Nucleus accumbens (tissue), 56 donors: ENCODE measurements at regions not wholly inside any gene's neighbourhood (a gene's known extent, or its start where the extent isn't known, plus 50 kb on each side); places are given as distances from the start of the nearest gene placed in this dataset.
A peak's percentile ranks its signal among the peaks of the same experiment; 100 is the strongest.
"Not testable (repeated sequence)": the region's sequence is repeated elsewhere in the genome, so short reads cannot be mapped to it uniquely, and the experiment has no call there.

Experiments used
- DNase-seq, 56 donors: peaks; one replicate each; lab custom pipeline; 2025; lab: John Stamatoyannopoulos, UW

DNA sequence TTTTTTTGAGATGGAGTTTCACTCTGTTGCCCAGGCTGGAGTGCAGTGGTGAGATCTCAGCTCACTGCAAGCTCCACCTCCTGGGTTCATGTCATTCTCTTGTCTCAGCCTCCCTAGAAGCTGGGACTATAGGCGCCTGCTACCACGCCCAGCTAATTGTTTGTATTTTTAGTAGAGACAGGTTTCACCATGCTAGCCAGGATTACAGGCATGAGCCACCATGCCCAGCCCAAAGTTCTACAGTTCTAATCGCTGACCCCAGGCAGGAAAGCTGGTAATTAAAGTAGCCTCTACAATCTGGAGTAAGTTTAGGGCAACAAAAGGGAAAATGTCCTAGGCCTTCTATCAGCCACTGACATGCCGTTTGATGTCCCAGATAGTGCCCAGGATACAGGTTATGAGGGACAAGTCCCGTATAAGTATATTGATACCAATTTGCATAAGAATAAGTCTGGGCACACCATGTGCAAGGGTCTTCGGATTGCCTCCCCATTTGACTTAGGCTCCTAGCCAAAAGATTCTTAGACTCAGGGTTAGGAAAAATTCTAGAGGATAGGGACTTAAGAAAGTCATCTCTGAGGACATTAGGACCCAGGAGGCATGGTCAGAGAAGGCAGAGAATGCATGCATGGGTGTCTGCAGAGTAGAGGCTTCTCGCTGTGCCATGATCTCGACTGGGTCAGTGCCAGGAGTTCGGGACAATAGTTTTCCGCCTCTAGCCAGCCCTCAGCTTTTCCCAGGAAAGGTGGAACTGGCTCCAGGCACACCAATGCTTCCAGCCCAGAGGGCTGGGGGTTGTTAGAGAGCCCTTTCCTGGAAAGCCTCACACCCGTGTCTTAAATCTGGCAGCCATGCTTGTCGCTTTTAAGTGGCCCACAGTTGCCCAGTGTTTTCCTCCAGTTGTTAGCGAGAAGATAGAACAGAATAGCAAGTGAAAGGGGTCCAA is 1111.1 kb downstream of the TAF11L14 start:
- no peak for DNase-seq

DNA sequence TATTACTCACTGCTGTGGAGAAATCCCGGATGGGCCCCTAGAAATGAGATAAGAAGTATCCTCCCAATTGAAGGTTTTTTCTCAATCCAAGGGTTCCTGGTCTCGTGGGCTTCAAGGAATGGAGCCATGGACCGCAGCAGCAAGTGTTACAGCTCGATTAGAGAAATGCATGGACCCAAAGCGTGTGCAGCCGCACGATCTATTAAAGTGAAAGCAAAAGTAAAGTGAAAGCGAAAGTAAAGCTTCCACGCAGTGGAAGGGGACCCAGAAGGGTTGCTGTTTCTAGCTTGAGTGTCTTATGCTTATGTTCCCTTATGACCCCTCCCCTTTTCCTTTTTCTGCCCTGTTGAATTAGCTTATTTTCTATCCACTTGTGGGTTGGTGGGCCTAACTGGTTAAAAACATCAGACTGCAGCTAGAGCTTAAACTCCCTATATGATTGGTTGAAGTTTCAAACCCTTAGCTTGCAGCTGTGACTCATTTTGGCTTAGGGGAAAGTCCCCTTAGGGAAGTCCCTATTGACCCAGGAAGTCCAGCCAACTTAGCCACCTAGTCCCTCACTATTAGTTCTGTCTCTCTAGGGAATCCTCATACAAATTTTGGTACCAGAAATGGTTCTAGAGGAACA is 1111.8 kb downstream of the TAF11L14 start:
- DNase-seq: no peak

DNA sequence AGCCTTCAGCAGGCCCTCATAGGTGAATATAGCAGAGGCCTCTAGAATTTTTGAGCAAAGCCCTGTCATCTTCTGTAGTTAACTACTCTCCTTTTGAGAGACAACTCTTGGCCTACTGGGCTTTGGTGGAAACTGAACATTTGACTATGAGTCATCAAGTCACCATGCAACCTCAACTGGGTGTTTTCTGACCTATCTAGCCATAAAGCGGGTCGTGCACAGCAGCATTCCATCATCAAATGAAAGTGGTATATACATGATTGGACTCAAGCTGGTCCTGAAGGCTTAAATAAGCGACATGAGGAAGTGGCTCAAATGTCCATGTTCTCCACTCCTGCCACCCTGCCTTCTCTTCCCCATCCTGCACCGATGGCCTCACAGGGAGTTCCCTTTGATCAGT is 1115.5 kb downstream of the TAF11L14 start:
- no peak for DNase-seq

DNA sequence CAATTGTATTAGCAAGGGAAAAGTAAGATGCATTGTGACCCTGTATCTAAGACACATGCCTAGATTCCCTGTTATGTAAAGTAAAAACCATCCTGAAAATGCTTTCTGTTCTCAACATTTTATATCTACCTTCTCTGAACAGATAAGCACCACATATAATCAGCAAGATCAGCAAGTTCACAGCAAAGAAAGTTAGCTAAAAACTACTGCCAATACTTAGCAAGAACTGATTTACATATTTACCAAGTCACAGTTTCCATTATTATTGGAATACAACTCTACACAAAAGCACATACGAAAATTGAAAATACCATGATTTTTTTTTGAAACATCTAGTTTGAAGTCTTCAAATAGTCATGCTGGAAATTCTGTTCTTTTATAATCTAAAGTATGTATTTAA is 1118.1 kb downstream of the TAF11L14 start:
- no peak for DNase-seq

DNA sequence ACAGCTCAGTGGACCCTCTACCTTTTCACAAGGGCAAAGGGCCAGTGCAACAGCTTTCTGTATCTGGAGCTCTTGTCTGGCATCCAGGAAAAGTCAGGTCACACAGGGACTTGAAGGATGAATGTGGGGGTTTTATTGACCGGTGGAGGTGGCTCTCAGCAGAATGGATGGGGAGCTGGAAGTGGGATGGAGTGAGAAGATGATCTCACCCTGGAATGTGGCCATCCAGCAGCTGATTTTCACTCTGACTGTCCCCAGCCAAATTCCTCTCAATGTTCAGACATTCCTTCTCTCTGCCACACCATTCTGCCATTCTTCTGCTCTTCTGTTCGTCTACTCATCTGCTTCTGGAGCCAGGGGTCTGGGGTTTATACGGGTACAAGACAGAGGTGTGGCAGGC is 1119.9 kb downstream of the TAF11L14 start:
- DNase-seq: no peak

DNA sequence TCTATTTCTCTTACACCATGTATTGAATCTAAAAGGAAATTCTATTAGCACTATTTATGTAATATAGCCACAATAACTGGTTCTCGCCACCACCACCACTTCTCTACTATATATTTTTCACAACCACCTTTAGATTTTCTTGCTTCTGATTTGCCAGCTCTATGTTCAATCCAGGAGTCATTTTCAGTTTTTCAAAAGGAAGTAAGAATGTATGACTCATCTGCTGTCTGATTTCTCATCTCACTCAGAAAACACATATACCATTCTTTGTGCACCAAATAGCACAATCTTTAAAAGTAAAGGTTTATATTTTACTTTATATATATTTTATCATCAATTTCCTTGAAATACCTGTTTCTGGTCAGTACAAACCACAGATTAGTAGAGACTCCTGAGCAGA is 1127.5 kb downstream of the TAF11L14 start:
- no peak for DNase-seq

DNA sequence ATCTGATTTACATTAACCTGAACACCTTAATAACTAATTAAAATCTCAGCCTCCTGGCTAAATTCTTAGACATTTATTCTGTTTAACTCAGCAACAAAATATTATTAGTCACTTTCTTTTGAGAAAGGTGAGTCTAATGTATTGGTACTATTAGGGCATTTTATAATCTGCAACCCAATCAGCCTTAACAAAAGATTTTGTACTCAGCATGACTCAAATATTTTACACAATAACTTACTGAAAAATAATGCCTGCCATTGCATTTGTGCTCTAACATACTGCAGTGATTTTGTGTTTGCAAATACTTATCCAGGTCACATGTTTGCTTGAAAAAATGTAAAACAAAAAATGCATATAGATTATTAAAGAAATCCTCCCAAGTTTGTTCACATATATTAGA is 1129.9 kb downstream of the TAF11L14 start:
- no peak for DNase-seq

DNA sequence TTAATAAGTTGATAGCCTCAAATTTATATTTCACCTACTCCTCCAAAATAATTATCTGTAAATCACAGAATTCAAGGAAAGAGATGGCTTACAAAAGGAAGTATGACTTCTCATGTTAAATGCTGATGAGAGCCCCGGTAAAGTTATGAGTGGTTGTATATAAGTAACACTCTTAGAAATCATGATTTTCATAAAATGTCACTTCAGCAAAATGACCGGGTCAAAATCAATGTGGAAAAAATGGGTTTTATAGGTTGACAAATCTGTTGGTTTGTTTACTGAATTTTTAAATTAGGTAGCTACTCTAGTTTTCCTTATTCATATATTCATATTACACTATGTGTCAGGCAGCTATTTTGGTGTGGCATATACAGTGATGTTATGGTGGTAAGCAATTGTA is 1131.0 kb downstream of the TAF11L14 start:
- DNase-seq: no peak

DNA sequence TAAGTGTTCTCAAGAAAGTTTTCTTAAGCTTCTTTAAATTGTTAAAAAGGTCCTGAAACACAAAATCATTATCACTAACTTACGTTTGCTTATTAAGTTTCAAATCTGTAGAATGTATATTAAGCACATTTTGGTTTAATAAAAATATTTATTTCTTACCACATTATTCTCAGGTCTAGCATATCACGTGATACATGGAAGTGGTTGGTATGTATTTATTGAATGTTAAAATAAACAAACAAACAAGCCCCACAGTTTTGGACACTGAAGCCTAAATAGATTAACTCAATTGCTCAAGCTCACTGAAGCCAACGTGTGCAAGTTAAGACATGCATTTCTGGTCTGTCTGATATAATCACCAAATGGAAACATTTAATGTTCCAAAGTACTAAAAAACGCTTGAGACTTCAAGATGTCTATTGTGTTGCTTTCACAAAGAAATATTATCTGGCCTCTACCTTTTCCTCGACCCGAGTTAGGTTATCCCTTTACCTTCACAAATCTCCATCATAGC is 1136.9 kb downstream of the TAF11L14 start:
- DNase-seq: no peak

DNA sequence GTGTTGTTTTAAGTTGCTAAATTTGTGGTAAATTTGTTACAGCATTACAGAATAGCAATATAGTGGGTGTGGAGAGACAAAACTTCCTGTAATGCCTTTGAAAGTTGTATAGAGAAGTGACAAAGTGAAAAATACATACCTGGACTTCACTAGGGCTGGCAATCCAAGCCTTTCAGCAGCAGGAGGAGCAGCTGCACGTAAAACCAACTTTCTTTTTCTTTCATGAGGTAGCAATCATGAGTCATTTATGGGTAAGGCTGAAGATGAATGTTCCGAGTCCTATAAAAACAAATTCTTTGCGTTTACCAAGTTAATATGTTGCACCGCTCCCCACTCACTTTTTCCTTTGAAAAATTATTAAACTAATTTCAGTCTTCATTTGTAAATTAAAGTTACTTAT is 1138.2 kb downstream of the TAF11L14 start:
- peak in 1 of 56 donors; percentile 3 for DNase-seq

DNA sequence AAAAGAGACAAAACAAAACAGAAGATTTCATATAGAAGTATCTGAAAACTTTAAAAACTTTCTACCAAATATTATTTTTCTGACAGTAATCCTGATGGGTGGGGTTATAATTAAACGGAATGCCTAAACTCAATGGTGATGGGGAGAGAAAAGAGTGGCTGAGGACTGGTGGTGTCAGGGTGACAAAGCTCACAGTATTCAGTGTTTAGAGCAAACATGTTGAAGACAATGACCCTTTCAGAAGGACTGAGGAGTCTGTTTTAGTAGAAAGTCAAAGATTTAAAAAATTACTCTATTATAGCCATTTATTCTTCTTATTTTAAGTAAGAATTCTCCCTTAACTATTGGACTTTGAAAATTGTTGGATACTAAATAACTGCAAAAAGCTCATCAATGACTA is 1144.0 kb downstream of the TAF11L14 start:
- no peak for DNase-seq

DNA sequence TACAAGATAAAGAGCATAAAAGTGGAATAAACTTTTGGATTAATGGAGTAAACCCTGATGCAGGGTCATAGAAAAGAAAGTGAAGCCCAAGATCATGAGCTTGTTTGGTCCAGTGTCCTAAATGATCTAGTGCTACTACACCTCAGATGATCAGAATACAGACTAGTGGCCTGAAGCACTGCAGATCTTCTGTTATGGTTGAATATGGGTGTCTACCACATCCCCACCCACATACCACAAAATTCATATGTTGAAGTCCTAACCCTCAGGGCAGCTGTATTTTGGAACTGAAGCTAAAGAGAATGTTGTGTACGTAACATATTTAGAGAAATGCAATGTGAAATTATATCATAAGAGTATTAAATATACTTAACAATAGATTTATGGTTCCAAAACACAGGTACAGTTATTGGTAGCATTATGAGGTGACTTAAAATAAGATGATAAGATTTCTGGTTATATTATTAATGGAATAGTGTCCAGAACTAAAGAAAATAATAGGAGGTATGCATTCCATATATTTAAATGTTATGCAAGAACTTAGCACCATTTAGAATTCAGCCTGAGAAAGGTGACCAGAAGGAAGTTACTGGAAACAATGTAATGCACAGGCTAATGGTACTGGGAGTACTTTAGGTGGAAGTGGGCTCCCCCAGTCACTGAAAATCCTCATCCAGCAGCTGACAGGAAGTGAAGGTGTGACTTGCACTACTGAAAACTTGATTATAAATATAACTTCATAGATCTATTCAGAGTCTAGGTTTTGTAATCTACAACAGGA is 1155.1 kb downstream of the TAF11L14 start:
- no peak for DNase-seq

DNA sequence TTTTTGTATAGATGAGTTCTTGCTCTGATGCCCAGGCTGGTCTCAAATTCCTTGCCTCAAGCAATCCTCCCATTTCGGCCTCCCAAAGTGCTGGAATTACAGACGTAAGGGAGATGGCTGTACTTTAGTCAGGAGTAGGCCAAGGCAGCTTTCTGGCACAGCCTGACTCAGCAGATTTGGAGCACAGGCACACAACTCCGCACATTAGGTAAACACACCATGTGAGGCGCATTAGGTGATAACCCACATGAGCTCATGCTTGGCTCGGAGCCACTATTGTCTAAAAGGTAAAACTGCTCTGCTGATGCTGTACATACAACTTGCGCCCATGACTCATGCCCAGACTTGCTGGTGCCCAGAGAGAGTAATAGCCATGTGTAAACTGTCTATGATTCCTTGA is 1157.9 kb downstream of the TAF11L14 start:
- DNase-seq: no peak

DNA sequence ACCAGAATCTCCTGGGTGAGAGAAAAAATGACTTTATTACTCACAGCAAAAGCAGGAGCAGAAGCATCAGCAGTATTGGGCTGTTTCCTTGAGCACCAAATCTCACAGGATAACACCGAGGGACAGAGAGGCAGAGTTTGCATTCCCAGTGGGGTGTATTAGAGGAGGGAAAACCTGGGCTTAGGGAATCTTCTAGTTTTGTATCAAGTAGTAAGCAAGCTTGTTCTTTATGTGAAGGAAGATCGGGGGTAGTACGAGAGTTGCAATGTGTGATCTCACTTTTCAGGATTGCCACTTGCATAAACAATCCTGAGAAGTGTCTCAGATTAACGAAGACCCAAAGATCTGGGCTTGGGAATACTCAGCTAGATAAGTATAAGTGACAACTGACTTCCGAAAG is 1163.0 kb downstream of the TAF11L14 start:
- no peak for DNase-seq

DNA sequence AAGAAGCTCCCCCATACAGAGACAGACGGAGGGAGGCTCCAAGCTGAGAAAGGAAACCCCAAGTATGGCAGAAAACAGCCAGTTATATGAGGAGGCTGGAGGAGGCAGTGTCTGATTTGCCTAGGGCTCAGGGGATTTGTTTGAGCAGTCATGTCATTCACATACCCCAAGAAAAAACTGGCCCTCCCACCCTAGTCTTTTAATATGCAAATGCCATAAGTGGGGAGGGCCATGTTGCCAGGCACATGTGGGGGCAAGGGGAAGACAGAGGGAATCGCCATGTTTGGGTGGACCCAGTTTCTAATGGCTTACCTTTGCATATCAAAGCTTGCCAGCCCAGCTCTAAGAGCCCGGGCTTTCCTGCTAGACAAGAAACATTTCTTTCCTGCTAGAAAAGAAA is 1163.8 kb downstream of the TAF11L14 start:
- DNase-seq: no peak

DNA sequence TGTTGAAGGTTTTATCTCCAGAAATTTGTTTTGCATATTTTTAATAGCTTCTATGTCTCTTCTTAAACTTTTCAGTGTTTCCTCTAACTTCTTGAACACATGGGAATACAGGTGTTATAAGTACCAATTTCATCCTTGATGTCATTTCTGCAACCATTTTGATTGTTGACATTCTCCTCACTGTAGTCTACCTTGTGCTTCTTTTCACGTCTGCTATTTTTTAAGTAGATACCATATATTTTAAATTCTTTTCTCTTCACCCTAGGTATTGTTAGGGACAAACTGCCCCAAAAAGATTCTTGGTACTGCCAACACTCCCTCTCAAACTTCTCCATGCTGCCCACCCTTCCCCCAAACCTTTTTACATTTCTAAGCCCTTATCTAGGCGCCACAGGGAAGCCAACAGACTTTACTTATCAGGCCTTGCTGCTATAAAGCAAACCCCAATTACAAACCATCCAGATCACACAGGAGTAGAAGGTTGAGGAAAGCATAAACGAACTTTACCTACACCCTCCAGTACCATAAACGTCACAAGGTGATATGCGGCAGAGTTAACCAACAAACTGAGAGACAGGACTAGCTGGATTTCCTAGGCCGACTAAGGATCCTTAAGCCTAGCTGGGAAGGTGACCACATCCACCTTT is 1165.3 kb downstream of the TAF11L14 start:
- no peak for DNase-seq

DNA sequence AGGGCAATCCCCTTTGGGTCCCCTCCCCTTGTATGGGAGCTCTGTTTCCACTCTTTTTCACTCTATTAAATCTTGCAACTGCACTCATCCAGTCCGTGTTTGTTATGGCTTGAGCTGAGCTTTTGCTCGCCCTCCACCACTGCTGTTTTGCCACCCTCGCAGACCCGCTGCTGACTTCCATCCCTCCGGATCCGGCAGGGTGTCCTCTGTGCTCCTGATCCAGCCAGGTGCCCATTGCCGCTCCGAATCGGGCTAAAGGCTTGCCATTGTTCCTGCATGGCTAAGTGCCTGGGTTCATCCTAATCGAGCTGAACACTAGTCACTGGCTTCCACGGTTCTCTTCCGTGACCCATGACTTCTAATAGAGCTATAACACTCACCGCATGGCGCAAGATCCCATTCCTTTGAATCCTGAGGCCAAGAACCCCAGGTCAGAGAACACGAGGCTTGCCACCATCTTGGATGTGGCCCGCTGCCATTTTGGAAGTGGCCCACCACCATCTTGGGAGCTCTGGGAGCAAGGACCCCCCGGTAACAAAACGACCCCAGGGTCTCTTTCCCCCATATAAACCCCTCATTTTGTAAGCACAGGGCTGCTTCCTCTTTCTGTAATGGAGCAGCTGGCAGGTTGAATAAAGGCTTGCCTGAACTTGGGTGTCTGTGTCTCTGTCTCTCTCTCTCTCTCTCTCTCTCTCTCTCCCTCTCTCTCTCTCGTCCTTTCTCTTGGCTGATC is 1166.2 kb downstream of the TAF11L14 start:
- DNase-seq: no peak

DNA sequence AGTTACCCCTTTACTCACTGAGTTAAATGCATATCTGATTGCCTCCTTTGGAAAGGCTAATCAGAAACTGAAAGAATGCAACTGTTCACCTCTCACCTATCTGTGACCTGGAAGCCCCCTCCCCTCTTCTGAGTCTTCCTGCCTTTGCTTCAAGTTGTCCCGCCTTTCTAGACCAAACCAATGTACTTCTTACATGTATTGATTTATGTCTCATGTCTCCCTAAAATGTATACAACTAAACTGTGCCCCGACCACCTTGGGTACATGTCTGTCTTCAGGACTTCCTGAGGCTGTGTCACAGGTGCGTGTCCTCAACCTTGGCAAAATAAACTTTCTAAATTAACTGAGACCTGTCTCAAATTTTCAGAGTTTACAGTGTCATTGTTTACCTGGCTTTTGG is 1167.2 kb downstream of the TAF11L14 start:
- DNase-seq: not testable (repeated sequence)

DNA sequence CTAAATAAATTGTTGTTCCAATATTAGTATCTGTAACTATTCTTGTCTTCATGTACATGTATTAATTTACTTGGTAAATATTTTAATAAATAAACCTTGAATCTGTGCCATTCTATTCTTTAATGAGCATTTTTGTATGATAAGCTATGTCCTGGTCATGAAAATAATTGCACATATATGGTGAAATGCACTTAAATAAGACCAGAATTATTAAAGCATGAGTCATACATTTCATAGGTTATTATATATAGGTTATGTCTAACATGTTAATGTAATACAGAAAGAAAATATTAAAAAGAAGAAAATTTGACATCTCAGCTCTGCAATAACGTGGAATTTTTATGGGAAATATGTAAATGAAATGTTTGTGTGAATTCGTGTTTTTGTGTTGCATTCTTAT is 1168.1 kb downstream of the TAF11L14 start:
- DNase-seq: no peak

DNA sequence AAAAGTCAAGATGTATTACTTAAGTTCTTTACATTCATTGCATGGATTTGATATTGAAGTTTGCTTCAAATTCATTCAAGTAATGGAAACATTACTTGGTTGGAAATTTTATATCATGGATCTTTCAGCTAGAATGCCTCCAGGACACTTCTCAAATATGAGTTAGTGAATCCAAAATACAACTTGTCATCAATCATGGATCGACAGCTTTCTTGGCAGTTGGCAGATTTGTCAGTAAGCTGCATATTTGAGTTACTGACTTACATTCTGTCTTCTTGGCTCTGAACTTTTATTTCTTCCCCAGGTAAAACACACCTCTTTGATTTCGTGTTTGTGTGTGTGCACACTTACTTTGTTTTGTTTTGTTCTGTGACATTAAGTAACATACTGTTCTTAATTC is 1171.1 kb downstream of the TAF11L14 start:
- DNase-seq: no peak
